GM23338 (cell line): ENCODE measurements at regions not wholly inside any gene's neighbourhood (a gene's known extent, or its start where the extent isn't known, plus 50 kb on each side); places are given as distances from the start of the nearest gene placed in this dataset.

ENCODE experiments used
- ATAC-seq: fragments of 200-7000 bp; cut with Tn5 transposase; 3 replicates; pipeline ENCODE4 v1.9.1; 2020
- DNase-seq: peaks from one replicate; pipeline ENCODE4 v3.0.0-alpha.2; 2015; ENCODE audit warnings: low spot score
- H2AFZ ChIP-seq: fragments of 200-600 bp; sonication (generic); 2 replicates; pipeline ENCODE4 v1.8.0; 2016; ENCODE audit warnings: antibody characterized with exemption, mild to moderate bottlenecking, moderate library complexity
- H3F3A ChIP-seq: fragments of 200-600 bp; sonication (generic); replicated peaks from 2 replicates; pipeline ENCODE4 v1.8.0; 2017; ENCODE audit warnings: antibody characterized with exemption, mixed run types, low read depth
- H3K27ac ChIP-seq: fragments of 200-600 bp; sonication (generic); 2 replicates; pipeline ENCODE4 v1.6.1; 2016; ENCODE audit warnings: low read depth
- H3K27me3 ChIP-seq: fragments of 200-600 bp; sonication (generic); 2 replicates; pipeline ENCODE4 v1.8.0; 2016; ENCODE audit warnings: mild to moderate bottlenecking, mixed run types, moderate library complexity; ENCODE audit not compliant: insufficient read depth
- H3K36me3 ChIP-seq: fragments of 200-600 bp; sonication (generic); 2 replicates; pipeline ENCODE4 v1.8.0; 2016; ENCODE audit warnings: mild to moderate bottlenecking; ENCODE audit not compliant: insufficient read depth
- H3K4me1 ChIP-seq: fragments of 200-600 bp; sonication (generic); 2 replicates; pipeline ENCODE4 v1.8.0; 2016; ENCODE audit warnings: mild to moderate bottlenecking, moderate library complexity; ENCODE audit not compliant: insufficient read depth
- H3K4me2 ChIP-seq: fragments of 200-600 bp; sonication (generic); 2 replicates; pipeline ENCODE4 v1.7.1; 2017; ENCODE audit warnings: mixed run types
- H3K4me3 ChIP-seq: fragments of 200-600 bp; sonication (generic); 2 replicates; pipeline ENCODE4 v1.6.1; 2016; ENCODE audit warnings: mixed run types
- H3K79me2 ChIP-seq: fragments of 200-600 bp; sonication (generic); replicated peaks from 2 replicates; pipeline ENCODE4 v1.8.0; 2017; ENCODE audit warnings: mild to moderate bottlenecking; ENCODE audit not compliant: insufficient read depth
- H3K9me2 ChIP-seq: fragments of 200-600 bp; sonication (generic); 2 replicates; pipeline ENCODE4 v1.8.0; 2017; ENCODE audit not compliant: insufficient read depth
- H4K20me1 ChIP-seq: fragments of 200-600 bp; sonication (generic); replicated peaks from 2 replicates; pipeline ENCODE4 v1.8.0; 2017; ENCODE audit warnings: mild to moderate bottlenecking; ENCODE audit not compliant: insufficient read depth
- H3K27ac Mint-ChIP-seq: 2 replicates; pipeline ENCODE4 v1.8.0; 2020; ENCODE audit warnings: inconsistent platforms, mild to moderate bottlenecking, moderate library complexity, mixed read lengths
- H3K27me3 Mint-ChIP-seq: 3 replicates; pipeline ENCODE4 v1.8.0; 2022; ENCODE audit warnings: low read depth, mild to moderate bottlenecking, moderate library complexity, mixed read lengths, inconsistent platforms; ENCODE audit not compliant: insufficient read depth, poor library complexity
- H3K36me3 Mint-ChIP-seq: 3 replicates; pipeline ENCODE4 v1.8.0; 2021; ENCODE audit warnings: low read depth, mild to moderate bottlenecking, inconsistent platforms, moderate library complexity, mixed read lengths
- H3K4me1 Mint-ChIP-seq: 3 replicates; pipeline ENCODE4 v1.8.0; 2020; ENCODE audit warnings: mild to moderate bottlenecking, inconsistent platforms, mixed read lengths
- H3K4me3 Mint-ChIP-seq: 3 replicates; pipeline ENCODE4 v1.8.0; 2021; ENCODE audit warnings: moderate library complexity, mild to moderate bottlenecking, inconsistent platforms, mixed read lengths
- H3K9me3 Mint-ChIP-seq: 3 replicates; pipeline ENCODE4 v1.8.0; 2020; ENCODE audit warnings: moderate library complexity, mild to moderate bottlenecking, inconsistent platforms, mixed read lengths
- CREB1 ChIP-seq: fragments of 250-450 bp; sonication (Bioruptor Pico); IDR thresholded peaks from 2 replicates; pipeline ENCODE4 v1.5.0; 2020; ENCODE audit warnings: low read depth, mild to moderate bottlenecking, moderate library complexity
- CTCF ChIP-seq, 2 experiments: fragments of 200-600 bp in 1 of 2; sonication (generic) in 1 of 2; conservative IDR thresholded peaks; 2 replicates each; pipeline versions ENCODE4 v1.5.1 to v1.6.1; 2016 to 2017; ENCODE audit warnings: antibody characterized with exemption in 2 of 2, low read depth in 2 of 2, mild to moderate bottlenecking in 2 of 2, moderate library complexity in 1 of 2
- EZH2 ChIP-seq: fragments of 200-600 bp; sonication (generic); IDR thresholded peaks from one replicate; pipeline ENCODE4 v1.8.0; 2017; ENCODE audit warnings: antibody characterized with exemption, mild to moderate bottlenecking, low read depth; ENCODE audit not compliant: unreplicated experiment
- EZH2phosphoT487 ChIP-seq: fragments of 200-600 bp; sonication (generic); IDR thresholded peaks from one replicate; pipeline ENCODE4 v1.8.1; 2018; ENCODE audit warnings: antibody characterized with exemption; ENCODE audit not compliant: unreplicated experiment
- POLR2AphosphoS5 ChIP-seq: IDR thresholded peaks from 2 replicates; pipeline ENCODE4 v1.6.1; 2016; ENCODE audit warnings: antibody characterized with exemption, low read depth
- STAT1 ChIP-seq: IDR thresholded peaks from one replicate; pipeline ENCODE4 v1.6.1; 2016; ENCODE audit warnings: antibody characterized with exemption; ENCODE audit not compliant: unreplicated experiment
- ZNF114 ChIP-seq: fragments of 250-450 bp; sonication (Bioruptor Pico); IDR thresholded peaks from 2 replicates; pipeline ENCODE4 v1.5.0; 2020; ENCODE audit warnings: mild to moderate bottlenecking, moderate library complexity
- ZNF462 ChIP-seq: fragments of 250-450 bp; sonication (Bioruptor Pico); IDR thresholded peaks from 2 replicates; pipeline ENCODE4 v1.5.0; 2020; ENCODE audit warnings: mild to moderate bottlenecking, moderate library complexity
- TF ChIP-seq, protein P1 (sequence below): IDR thresholded peaks from one replicate; pipeline ENCODE4 v1.6.1; 2018; ENCODE audit warnings: antibody characterized with exemption; ENCODE audit not compliant: unreplicated experiment

- 0 out of 2 replicates have a peak, but pooled peaks cover 4% of the 10 kb centered on the region for H3K4me1 ChIP-seq
- H3K27me3 ChIP-seq = no peaks in the 10 kb centered on the region
- H4K20me1 ChIP-seq = no peaks in the 10 kb centered on the region
- no peak overlapping the region for H3K27ac ChIP-seq
- DNase-seq = no peak
- no peaks in the 10 kb centered on the region for H3F3A ChIP-seq
- Mint-ChIP-seq H3K27me3 (no peaks in the 10 kb centered on the region), H3K27ac (no peak overlapping the region), H3K36me3 (no peaks in the 10 kb centered on the region), H3K9me3 (no peaks in the 10 kb centered on the region), H3K4me1 (peaks cover 4% of the 10 kb centered on the region; the same call in 2 of the 3 replicates), H3K4me3 (no peak overlapping the region)
- H3K9me2 ChIP-seq = no peaks in the 10 kb centered on the region
- H3K4me2 ChIP-seq = no peak overlapping the region
- H2AFZ ChIP-seq = no peak overlapping the region
- TF ChIP-seq STAT1 (no peak), ZNF462 (CRISPR knock-in tag) (no peak), ZNF114 (CRISPR knock-in tag) (no peak), POLR2AphosphoS5 (no peak), EZH2phosphoT487 (no peak), EZH2 (no peak), CREB1 (CRISPR knock-in tag) (no peak), CTCF (conservative IDR thresholded peaks at IDR 0.05; ENCODE audit: low read depth in 2 of 2) (no peak)
- TF ChIP-seq, protein P1, sequence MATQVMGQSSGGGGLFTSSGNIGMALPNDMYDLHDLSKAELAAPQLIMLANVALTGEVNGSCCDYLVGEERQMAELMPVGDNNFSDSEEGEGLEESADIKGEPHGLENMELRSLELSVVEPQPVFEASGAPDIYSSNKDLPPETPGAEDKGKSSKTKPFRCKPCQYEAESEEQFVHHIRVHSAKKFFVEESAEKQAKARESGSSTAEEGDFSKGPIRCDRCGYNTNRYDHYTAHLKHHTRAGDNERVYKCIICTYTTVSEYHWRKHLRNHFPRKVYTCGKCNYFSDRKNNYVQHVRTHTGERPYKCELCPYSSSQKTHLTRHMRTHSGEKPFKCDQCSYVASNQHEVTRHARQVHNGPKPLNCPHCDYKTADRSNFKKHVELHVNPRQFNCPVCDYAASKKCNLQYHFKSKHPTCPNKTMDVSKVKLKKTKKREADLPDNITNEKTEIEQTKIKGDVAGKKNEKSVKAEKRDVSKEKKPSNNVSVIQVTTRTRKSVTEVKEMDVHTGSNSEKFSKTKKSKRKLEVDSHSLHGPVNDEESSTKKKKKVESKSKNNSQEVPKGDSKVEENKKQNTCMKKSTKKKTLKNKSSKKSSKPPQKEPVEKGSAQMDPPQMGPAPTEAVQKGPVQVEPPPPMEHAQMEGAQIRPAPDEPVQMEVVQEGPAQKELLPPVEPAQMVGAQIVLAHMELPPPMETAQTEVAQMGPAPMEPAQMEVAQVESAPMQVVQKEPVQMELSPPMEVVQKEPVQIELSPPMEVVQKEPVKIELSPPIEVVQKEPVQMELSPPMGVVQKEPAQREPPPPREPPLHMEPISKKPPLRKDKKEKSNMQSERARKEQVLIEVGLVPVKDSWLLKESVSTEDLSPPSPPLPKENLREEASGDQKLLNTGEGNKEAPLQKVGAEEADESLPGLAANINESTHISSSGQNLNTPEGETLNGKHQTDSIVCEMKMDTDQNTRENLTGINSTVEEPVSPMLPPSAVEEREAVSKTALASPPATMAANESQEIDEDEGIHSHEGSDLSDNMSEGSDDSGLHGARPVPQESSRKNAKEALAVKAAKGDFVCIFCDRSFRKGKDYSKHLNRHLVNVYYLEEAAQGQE = no peak
- no peaks in the 10 kb centered on the region for H3K36me3 ChIP-seq
- no peaks in the 10 kb centered on the region for H3K79me2 ChIP-seq
- H3K4me3 ChIP-seq = no peak overlapping the region
- no peak for ATAC-seq
These were observed 317.1 kb downstream of the CBLL2 start for GRCh38 chrX:22589845-22590244.
